ENCODE measurements at regions not wholly inside any gene's neighbourhood (a gene's known extent, or its start where the extent isn't known, plus 50 kb on each side); places are given as distances from the start of the nearest gene placed in this dataset.

- TF ChIP-seq CTCF (IDR thresholded peaks at IDR 0.05; ENCODE audit: poor library complexity, severe bottlenecking), result no peak
- H3K27ac ChIP-seq (ENCODE audit: poor library complexity, severe bottlenecking), result no peak overlapping the region
- H3K4me3 ChIP-seq (ENCODE audit: severe bottlenecking), result no peak overlapping the region
- no peaks in the 10 kb centered on the region for H3K27me3 ChIP-seq (ENCODE audit: insufficient read depth, poor library complexity, severe bottlenecking)
- H3K4me1 ChIP-seq (ENCODE audit: insufficient read depth, poor library complexity, severe bottlenecking), result no peaks in the 10 kb centered on the region
- DNase-seq (ENCODE audit: low spot score) (no peak), ATAC-seq (ENCODE audit: low read depth) (no peak)
- no peaks in the 10 kb centered on the region for H3K36me3 ChIP-seq (ENCODE audit: low read depth)
- H3K9me3 ChIP-seq (ENCODE audit: severe bottlenecking), result no peaks in the 10 kb centered on the region
These were observed 696.6 kb upstream of the TMEM132C start for GRCh38 chr12:127570387-127570786.

GRCh38 chr12:127570793-127571360 is 696.1 kb upstream of the TMEM132C start:
- no peak overlapping the region for H3K4me3 ChIP-seq (ENCODE audit: severe bottlenecking)
- no peaks in the 10 kb centered on the region for H3K36me3 ChIP-seq (ENCODE audit: low read depth)
- no peak overlapping the region for H3K27ac ChIP-seq (ENCODE audit: poor library complexity, severe bottlenecking)
- no peak for ATAC-seq (ENCODE audit: low read depth)
- H3K9me3 ChIP-seq (ENCODE audit: severe bottlenecking), result no peaks in the 10 kb centered on the region
- H3K27me3 ChIP-seq (ENCODE audit: insufficient read depth, poor library complexity, severe bottlenecking), result no peaks in the 10 kb centered on the region
- no peaks in the 10 kb centered on the region for H3K4me1 ChIP-seq (ENCODE audit: insufficient read depth, poor library complexity, severe bottlenecking)
- no peak for DNase-seq (ENCODE audit: low spot score)
- TF ChIP-seq CTCF (IDR thresholded peaks at IDR 0.05; ENCODE audit: poor library complexity, severe bottlenecking), result no peak

- Histone ChIP-seq H3K36me3 (ENCODE audit: low read depth) (no peaks in the 10 kb centered on the region), H3K4me3 (ENCODE audit: severe bottlenecking) (no peak overlapping the region), H3K9me3 (ENCODE audit: severe bottlenecking) (no peaks in the 10 kb centered on the region), H3K27ac (ENCODE audit: poor library complexity, severe bottlenecking) (no peak overlapping the region), H3K4me1 (ENCODE audit: insufficient read depth, poor library complexity, severe bottlenecking) (no peaks in the 10 kb centered on the region), H3K27me3 (ENCODE audit: insufficient read depth, poor library complexity, severe bottlenecking) (no peaks in the 10 kb centered on the region)
- ATAC-seq (ENCODE audit: low read depth) (no peak), DNase-seq (ENCODE audit: low spot score) (no peak)
- TF ChIP-seq CTCF (IDR thresholded peaks at IDR 0.05; ENCODE audit: poor library complexity, severe bottlenecking), result no peak
These were observed 695.4 kb upstream of the TMEM132C start for GRCh38 chr12:127571578-127571977.

- Histone ChIP-seq H3K36me3 (ENCODE audit: low read depth) (no peaks in the 10 kb centered on the region), H3K27me3 (ENCODE audit: insufficient read depth, poor library complexity, severe bottlenecking) (no peaks in the 10 kb centered on the region), H3K4me1 (ENCODE audit: insufficient read depth, poor library complexity, severe bottlenecking) (no peaks in the 10 kb centered on the region), H3K27ac (ENCODE audit: poor library complexity, severe bottlenecking) (no peak overlapping the region), H3K9me3 (ENCODE audit: severe bottlenecking) (peaks cover 3% of the 10 kb centered on the region), H3K4me3 (ENCODE audit: severe bottlenecking) (no peak overlapping the region)
- no peak for TF ChIP-seq CTCF (IDR thresholded peaks at IDR 0.05; ENCODE audit: poor library complexity, severe bottlenecking)
- DNase-seq (ENCODE audit: low spot score) (no peak), ATAC-seq (ENCODE audit: low read depth) (no peak)
These were observed 687.5 kb upstream of the TMEM132C start for GRCh38 chr12:127579446-127579845.

- no peak for TF ChIP-seq CTCF (IDR thresholded peaks at IDR 0.05; ENCODE audit: poor library complexity, severe bottlenecking)
- Histone ChIP-seq H3K27me3 (ENCODE audit: insufficient read depth, poor library complexity, severe bottlenecking) (no peaks in the 10 kb centered on the region), H3K4me3 (ENCODE audit: severe bottlenecking) (no peak overlapping the region), H3K9me3 (ENCODE audit: severe bottlenecking) (peaks cover 3% of the 10 kb centered on the region), H3K36me3 (ENCODE audit: low read depth) (no peaks in the 10 kb centered on the region), H3K27ac (ENCODE audit: poor library complexity, severe bottlenecking) (no peak overlapping the region), H3K4me1 (ENCODE audit: insufficient read depth, poor library complexity, severe bottlenecking) (no peaks in the 10 kb centered on the region)
- no peak for ATAC-seq (ENCODE audit: low read depth)
- no peak for DNase-seq (ENCODE audit: low spot score)
These were observed 684.9 kb upstream of the TMEM132C start for GRCh38 chr12:127582074-127582473.
